GM12891 (cell line): ENCODE measurements at regions not wholly inside any gene's neighbourhood (a gene's known extent, or its start where the extent isn't known, plus 50 kb on each side); places are given as distances from the start of the nearest gene placed in this dataset.

Source experiments
- PAX5 ChIP-seq: IDR thresholded peaks from 2 replicates; pipeline ENCODE4 v1.6.1; 2011; ENCODE audit warnings: low read length, moderate library complexity, mild to moderate bottlenecking; ENCODE audit not compliant: insufficient read depth, severe bottlenecking
- POLR2A ChIP-seq: IDR thresholded peaks from 2 replicates; pipeline ENCODE4 v1.6.1; 2011; ENCODE audit warnings: low read depth, low read length, control low read depth
- POLR2AphosphoS5 ChIP-seq: IDR thresholded peaks from 2 replicates; pipeline ENCODE4 v1.6.1; 2011; ENCODE audit warnings: low read depth, low read length, control low read depth
- POU2F2 ChIP-seq: IDR thresholded peaks from 2 replicates; pipeline ENCODE4 v1.6.1; 2011; ENCODE audit warnings: low read depth, mild to moderate bottlenecking, control low read depth, low read length, moderate library complexity
- SPI1 ChIP-seq: IDR thresholded peaks from 2 replicates; pipeline ENCODE4 v1.6.1; 2011; ENCODE audit warnings: low read depth, low read length, control low read depth
- TAF1 ChIP-seq: IDR thresholded peaks from 2 replicates; pipeline ENCODE4 v1.6.1; 2011; ENCODE audit warnings: low read depth, low read length, control low read depth

GRCh38 chr2:83368916-83369315 lies 1090.2 kb downstream of the SUCLG1 start:
- no peak for TF ChIP-seq TAF1
- TF ChIP-seq POLR2AphosphoS5: no peak
- TF ChIP-seq POLR2A: no peak
- TF ChIP-seq SPI1: no peak
- TF ChIP-seq PAX5: no peak
- no peak for TF ChIP-seq POU2F2
